ENCODE measurements at regions not wholly inside any gene's neighbourhood (a gene's known extent, or its start where the extent isn't known, plus 50 kb on each side); places are given as distances from the start of the nearest gene placed in this dataset.

DNA sequence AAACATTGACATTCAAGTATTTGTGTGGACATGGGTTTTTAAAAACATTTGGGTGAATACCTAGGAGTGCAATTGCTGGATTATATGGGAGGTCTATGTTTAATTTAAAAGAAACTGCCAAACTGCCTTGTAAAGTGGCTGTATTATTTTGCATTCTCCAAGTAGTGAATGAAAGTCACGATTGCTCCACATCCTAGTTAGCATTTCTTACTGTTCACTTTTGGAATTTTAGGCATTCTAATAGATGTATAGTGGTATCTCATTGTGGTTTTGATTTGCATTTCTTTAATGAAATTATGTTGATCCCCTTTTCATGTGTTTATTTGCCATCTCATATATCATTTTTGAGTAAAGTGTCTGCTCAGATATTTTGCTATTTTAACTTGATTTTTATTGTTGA is 159.5 kb downstream of the FOXG1 start:
- Histone ChIP-seq H3K4me3 (IDR thresholded peaks at IDR 0.05; ENCODE audit: insufficient read depth, low read depth, low read length) (no peak overlapping the region), H3K4me2 (no peak overlapping the region), H3K27ac (no peak overlapping the region), H3K36me3 (ENCODE audit: insufficient read depth) (no peaks in the 10 kb centered on the region), H2AFZ (ENCODE audit: low read depth) (no peak overlapping the region), H3K79me2 (ENCODE audit: insufficient read depth, low read depth) (no peaks in the 10 kb centered on the region), H3K4me1 (ENCODE audit: low read depth, poor library complexity, severe bottlenecking) (no peaks in the 10 kb centered on the region), H3K27me3 (ENCODE audit: insufficient read depth, low read depth) (no peaks in the 10 kb centered on the region), H4K20me1 (ENCODE audit: insufficient read depth) (no peaks in the 10 kb centered on the region), H3K9ac (no peak overlapping the region)
- TF ChIP-seq, protein P1, sequence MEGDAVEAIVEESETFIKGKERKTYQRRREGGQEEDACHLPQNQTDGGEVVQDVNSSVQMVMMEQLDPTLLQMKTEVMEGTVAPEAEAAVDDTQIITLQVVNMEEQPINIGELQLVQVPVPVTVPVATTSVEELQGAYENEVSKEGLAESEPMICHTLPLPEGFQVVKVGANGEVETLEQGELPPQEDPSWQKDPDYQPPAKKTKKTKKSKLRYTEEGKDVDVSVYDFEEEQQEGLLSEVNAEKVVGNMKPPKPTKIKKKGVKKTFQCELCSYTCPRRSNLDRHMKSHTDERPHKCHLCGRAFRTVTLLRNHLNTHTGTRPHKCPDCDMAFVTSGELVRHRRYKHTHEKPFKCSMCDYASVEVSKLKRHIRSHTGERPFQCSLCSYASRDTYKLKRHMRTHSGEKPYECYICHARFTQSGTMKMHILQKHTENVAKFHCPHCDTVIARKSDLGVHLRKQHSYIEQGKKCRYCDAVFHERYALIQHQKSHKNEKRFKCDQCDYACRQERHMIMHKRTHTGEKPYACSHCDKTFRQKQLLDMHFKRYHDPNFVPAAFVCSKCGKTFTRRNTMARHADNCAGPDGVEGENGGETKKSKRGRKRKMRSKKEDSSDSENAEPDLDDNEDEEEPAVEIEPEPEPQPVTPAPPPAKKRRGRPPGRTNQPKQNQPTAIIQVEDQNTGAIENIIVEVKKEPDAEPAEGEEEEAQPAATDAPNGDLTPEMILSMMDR (conservative IDR thresholded peaks at IDR 0.05; ENCODE audit: low read depth, low read length) = no peak

DNA sequence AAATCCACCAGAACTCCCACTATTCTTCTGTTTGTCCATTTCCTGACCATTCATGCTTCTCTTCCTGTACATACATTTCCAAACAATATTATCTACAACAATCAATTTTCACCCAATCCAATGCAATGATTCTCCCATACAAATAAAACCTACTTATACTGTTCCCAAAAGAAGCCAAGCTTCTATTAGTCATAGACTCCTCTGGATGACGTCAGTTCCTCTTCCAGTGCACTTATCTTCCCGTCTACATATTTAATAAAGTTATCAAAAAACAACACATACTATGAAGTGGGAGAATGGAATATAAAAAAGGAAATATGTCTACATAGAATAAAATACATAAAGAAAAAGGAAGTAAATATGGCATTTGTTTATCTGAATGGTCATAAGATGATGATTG is 165.4 kb downstream of the FOXG1 start:
- H3K4me1 ChIP-seq (ENCODE audit: low read depth, poor library complexity, severe bottlenecking) = no peaks in the 10 kb centered on the region

DNA sequence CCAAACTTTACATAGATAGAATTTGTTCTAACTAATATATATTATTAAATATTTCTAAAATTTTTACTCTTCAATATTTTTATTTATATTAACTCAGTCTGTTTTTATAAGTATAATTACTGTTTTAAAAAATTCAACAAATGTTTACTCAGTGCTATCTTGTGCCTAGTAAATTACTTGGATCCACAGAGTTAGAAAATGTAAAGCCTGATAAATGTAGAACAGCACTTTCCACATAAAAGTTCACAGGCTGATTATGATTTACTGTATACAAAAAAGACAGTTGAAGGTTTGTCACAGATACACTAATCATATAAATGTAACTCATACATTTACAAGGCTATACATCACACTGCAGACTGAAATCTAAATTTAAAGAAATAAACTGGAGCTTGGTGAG is 170.0 kb downstream of the FOXG1 start:
- H3K9ac ChIP-seq = no peak overlapping the region
- no peaks in the 10 kb centered on the region for H3K79me2 ChIP-seq (ENCODE audit: insufficient read depth, low read depth)
- no peaks in the 10 kb centered on the region for H3K4me1 ChIP-seq (ENCODE audit: low read depth, poor library complexity, severe bottlenecking)
- no peaks in the 10 kb centered on the region for H3K27me3 ChIP-seq (ENCODE audit: insufficient read depth, low read depth)
- no peak overlapping the region for H2AFZ ChIP-seq (ENCODE audit: low read depth)
- no peaks in the 10 kb centered on the region for H4K20me1 ChIP-seq (ENCODE audit: insufficient read depth)
- H3K4me2 ChIP-seq = no peak overlapping the region
- H3K36me3 ChIP-seq (ENCODE audit: insufficient read depth) = no peaks in the 10 kb centered on the region
- H3K27ac ChIP-seq = no peak overlapping the region
- TF ChIP-seq, protein P1 (conservative IDR thresholded peaks at IDR 0.05; ENCODE audit: low read depth, low read length) = no peak
- no peak overlapping the region for H3K4me3 ChIP-seq (IDR thresholded peaks at IDR 0.05; ENCODE audit: insufficient read depth, low read depth, low read length)

More for the DNA sequence above, 165.4 kb downstream of the FOXG1 start:
- H3K4me3 ChIP-seq (IDR thresholded peaks at IDR 0.05; ENCODE audit: insufficient read depth, low read depth, low read length) = no peak overlapping the region
- H3K4me2 ChIP-seq = no peak overlapping the region
- no peaks in the 10 kb centered on the region for H3K79me2 ChIP-seq (ENCODE audit: insufficient read depth, low read depth)
- no peaks in the 10 kb centered on the region for H3K27me3 ChIP-seq (ENCODE audit: insufficient read depth, low read depth)
- no peaks in the 10 kb centered on the region for H3K36me3 ChIP-seq (ENCODE audit: insufficient read depth)
- no peak overlapping the region for H2AFZ ChIP-seq (ENCODE audit: low read depth)
- TF ChIP-seq, protein P1 (conservative IDR thresholded peaks at IDR 0.05; ENCODE audit: low read depth, low read length) = no peak
- H3K9ac ChIP-seq = no peak overlapping the region
- H4K20me1 ChIP-seq (ENCODE audit: insufficient read depth) = no peaks in the 10 kb centered on the region
- H3K27ac ChIP-seq = no peak overlapping the region

DNA sequence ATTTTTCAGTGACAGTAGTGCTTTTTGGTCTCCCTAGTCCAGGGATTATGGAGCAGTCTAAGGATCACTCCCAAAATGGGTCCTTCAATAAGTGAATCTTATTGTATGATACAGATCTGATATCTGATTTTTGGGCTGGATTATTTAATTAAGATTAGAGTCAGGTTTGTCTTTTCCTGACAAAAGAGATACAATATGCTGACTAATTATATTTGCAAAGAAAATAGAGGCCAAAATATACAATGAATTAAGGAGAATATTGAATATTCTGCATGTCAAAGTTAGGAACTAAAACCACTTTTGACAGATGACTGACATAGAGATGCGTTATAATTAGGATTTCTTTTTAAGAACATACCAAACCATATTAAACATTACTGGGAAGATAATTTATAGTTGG is 175.2 kb downstream of the FOXG1 start:
- TF ChIP-seq, protein P1 (conservative IDR thresholded peaks at IDR 0.05; ENCODE audit: low read depth, low read length) = no peak
- H3K4me1 ChIP-seq (ENCODE audit: low read depth, poor library complexity, severe bottlenecking) = no peaks in the 10 kb centered on the region
- H3K27me3 ChIP-seq (ENCODE audit: insufficient read depth, low read depth) = no peaks in the 10 kb centered on the region
- H3K9ac ChIP-seq = no peak overlapping the region
- H2AFZ ChIP-seq (ENCODE audit: low read depth) = no peak overlapping the region
- H3K79me2 ChIP-seq (ENCODE audit: insufficient read depth, low read depth) = no peaks in the 10 kb centered on the region
- H4K20me1 ChIP-seq (ENCODE audit: insufficient read depth) = no peaks in the 10 kb centered on the region
- no peaks in the 10 kb centered on the region for H3K36me3 ChIP-seq (ENCODE audit: insufficient read depth)
- H3K4me2 ChIP-seq = no peak overlapping the region
- no peak overlapping the region for H3K27ac ChIP-seq
- H3K4me3 ChIP-seq (IDR thresholded peaks at IDR 0.05; ENCODE audit: insufficient read depth, low read depth, low read length) = no peak overlapping the region

All from KMS-11 (cell line).